Sigmoid colon (tissue), 4 donors: ENCODE measurements at regions not wholly inside any gene's neighbourhood (a gene's known extent, or its start where the extent isn't known, plus 50 kb on each side); places are given as distances from the start of the nearest gene placed in this dataset.
"Not testable (repeated sequence)": the region's sequence is repeated elsewhere in the genome, so short reads cannot be mapped to it uniquely, and the experiment has no call there.

Source experiments
- EP300 ChIP-seq, 4 donors: sonication (generic); formaldehyde crosslinking; IDR thresholded peaks; one replicate each; pipeline ENCODE4 v1.6.1; 2017; ENCODE audit warnings: antibody characterized with exemption in 4 of 4
- POLR2A ChIP-seq, 2 donors: fragments of 450-650 bp; IDR thresholded peaks; one replicate each; pipeline ENCODE4 v1.6.1; 2016; ENCODE audit warnings: antibody characterized with exemption in 2 of 2, mild to moderate bottlenecking in 2 of 2, moderate library complexity in 2 of 2
- POLR2AphosphoS5 ChIP-seq, 4 donors: sonication (generic); formaldehyde crosslinking; IDR thresholded peaks; one replicate each; pipeline ENCODE4 v1.6.1; 2017; ENCODE audit warnings: antibody characterized with exemption in 4 of 4
- TF ChIP-seq, protein P1 (sequence below), 4 experiments: fragments of 450-650 bp in 3 of 4; fragments of 200-600 bp in 1 of 4; IDR thresholded peaks; one replicate each; pipeline ENCODE4 v1.5.1; 2016 to 2019; ENCODE audit warnings: antibody characterized with exemption in 4 of 4, mild to moderate bottlenecking in 3 of 4, moderate library complexity in 2 of 4

DNA sequence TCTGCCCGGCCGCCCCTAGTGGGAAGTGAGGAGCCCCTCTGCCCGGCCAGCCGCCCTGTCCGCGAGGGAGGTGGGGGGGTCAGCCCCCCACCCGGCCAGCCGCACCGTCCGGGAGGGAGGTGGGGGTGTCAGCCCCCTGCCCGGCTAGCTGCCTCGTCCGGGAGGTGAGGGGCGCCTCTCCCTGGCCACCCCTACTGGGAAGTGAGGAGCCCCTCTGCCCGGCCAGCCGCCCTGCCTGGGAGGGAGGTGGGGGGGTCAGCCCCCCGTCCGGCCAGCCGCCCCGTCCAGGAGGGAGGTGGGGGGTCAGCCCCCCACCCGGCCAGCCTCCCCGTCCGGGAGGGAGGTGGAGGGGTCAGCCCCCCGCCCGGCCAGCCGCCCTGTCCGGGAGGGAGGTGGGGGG, 851.9 kb upstream of the DEFB115 start:
- TF ChIP-seq, protein P1, sequence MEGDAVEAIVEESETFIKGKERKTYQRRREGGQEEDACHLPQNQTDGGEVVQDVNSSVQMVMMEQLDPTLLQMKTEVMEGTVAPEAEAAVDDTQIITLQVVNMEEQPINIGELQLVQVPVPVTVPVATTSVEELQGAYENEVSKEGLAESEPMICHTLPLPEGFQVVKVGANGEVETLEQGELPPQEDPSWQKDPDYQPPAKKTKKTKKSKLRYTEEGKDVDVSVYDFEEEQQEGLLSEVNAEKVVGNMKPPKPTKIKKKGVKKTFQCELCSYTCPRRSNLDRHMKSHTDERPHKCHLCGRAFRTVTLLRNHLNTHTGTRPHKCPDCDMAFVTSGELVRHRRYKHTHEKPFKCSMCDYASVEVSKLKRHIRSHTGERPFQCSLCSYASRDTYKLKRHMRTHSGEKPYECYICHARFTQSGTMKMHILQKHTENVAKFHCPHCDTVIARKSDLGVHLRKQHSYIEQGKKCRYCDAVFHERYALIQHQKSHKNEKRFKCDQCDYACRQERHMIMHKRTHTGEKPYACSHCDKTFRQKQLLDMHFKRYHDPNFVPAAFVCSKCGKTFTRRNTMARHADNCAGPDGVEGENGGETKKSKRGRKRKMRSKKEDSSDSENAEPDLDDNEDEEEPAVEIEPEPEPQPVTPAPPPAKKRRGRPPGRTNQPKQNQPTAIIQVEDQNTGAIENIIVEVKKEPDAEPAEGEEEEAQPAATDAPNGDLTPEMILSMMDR (IDR thresholded peaks at IDR 0.05) = not testable (repeated sequence)
- TF ChIP-seq POLR2AphosphoS5, POLR2A, EP300 (IDR thresholded peaks at IDR 0.05): not testable (repeated sequence)
